HG03039 (cell line): ENCODE measurements at regions not wholly inside any gene's neighbourhood (a gene's known extent, or its start where the extent isn't known, plus 50 kb on each side); places are given as distances from the start of the nearest gene placed in this dataset.
"Not testable (repeated sequence)": the region's sequence is repeated elsewhere in the genome, so short reads cannot be mapped to it uniquely, and the experiment has no call there.

Experiments
- ATAC-seq: cut with Tn5 transposase; IDR thresholded peaks from one replicate; pipeline ENCODE4 v1.9.1; 2021; ENCODE audit warnings: mild to moderate bottlenecking, moderate library complexity; ENCODE audit not compliant: unreplicated experiment

GRCh38 chr2:111551428-111551827 is 332.6 kb downstream of the ANAPC1 start:
- ATAC-seq = not testable (repeated sequence)

- not testable (repeated sequence) for ATAC-seq
Observed at GRCh38 chr2:111552625-111553024, 331.4 kb downstream of the ANAPC1 start.

- not testable (repeated sequence) for ATAC-seq
Observed at GRCh38 chr2:111559301-111559700, 324.7 kb downstream of the ANAPC1 start.

GRCh38 chr2:111559814-111560213 is 324.2 kb downstream of the ANAPC1 start:
- ATAC-seq = not testable (repeated sequence)

GRCh38 chr2:111566068-111566467 is 317.9 kb downstream of the ANAPC1 start:
- not testable (repeated sequence) for ATAC-seq

- ATAC-seq = not testable (repeated sequence)
Observed at GRCh38 chr2:111567233-111567632, 316.8 kb downstream of the ANAPC1 start.

- ATAC-seq = not testable (repeated sequence)
Observed at GRCh38 chr2:111569356-111570199, 314.4 kb downstream of the ANAPC1 start.

- ATAC-seq = peak; percentile 62
Observed at GRCh38 chr2:111570300-111571114, 313.5 kb downstream of the ANAPC1 start.

GRCh38 chr2:111574803-111575202 is 309.2 kb downstream of the ANAPC1 start:
- not testable (repeated sequence) for ATAC-seq

GRCh38 chr2:111577154-111577885 is 306.7 kb downstream of the ANAPC1 start:
- not testable (repeated sequence) for ATAC-seq

GRCh38 chr2:111579500-111580134 is 304.4 kb downstream of the ANAPC1 start:
- ATAC-seq = not testable (repeated sequence)

- not testable (repeated sequence) for ATAC-seq
Observed at GRCh38 chr2:111580616-111581015, 303.4 kb downstream of the ANAPC1 start.

- ATAC-seq = not testable (repeated sequence)
Observed at GRCh38 chr2:111582090-111582489, 301.9 kb downstream of the ANAPC1 start.

- not testable (repeated sequence) for ATAC-seq
Observed at GRCh38 chr2:111583480-111583879, 300.5 kb downstream of the ANAPC1 start.

- not testable (repeated sequence) for ATAC-seq
Observed at GRCh38 chr2:111584540-111584939, 299.5 kb downstream of the ANAPC1 start.

GRCh38 chr2:111584950-111585349 is 299.0 kb downstream of the ANAPC1 start:
- not testable (repeated sequence) for ATAC-seq

- not testable (repeated sequence) for ATAC-seq
Observed at GRCh38 chr2:111586014-111586413, 298.0 kb downstream of the ANAPC1 start.

GRCh38 chr2:111595072-111595471 is 288.9 kb downstream of the ANAPC1 start:
- not testable (repeated sequence) for ATAC-seq

- ATAC-seq = not testable (repeated sequence)
Observed at GRCh38 chr2:111596808-111597705, 286.9 kb downstream of the ANAPC1 start.
